NCI-H82 (cell line): ENCODE measurements at regions not wholly inside any gene's neighbourhood (a gene's known extent, or its start where the extent isn't known, plus 50 kb on each side); places are given as distances from the start of the nearest gene placed in this dataset.

Experiments used
- DNase-seq: peaks from one replicate; lab custom pipeline; 2025; lab: John Stamatoyannopoulos, UW

DNA sequence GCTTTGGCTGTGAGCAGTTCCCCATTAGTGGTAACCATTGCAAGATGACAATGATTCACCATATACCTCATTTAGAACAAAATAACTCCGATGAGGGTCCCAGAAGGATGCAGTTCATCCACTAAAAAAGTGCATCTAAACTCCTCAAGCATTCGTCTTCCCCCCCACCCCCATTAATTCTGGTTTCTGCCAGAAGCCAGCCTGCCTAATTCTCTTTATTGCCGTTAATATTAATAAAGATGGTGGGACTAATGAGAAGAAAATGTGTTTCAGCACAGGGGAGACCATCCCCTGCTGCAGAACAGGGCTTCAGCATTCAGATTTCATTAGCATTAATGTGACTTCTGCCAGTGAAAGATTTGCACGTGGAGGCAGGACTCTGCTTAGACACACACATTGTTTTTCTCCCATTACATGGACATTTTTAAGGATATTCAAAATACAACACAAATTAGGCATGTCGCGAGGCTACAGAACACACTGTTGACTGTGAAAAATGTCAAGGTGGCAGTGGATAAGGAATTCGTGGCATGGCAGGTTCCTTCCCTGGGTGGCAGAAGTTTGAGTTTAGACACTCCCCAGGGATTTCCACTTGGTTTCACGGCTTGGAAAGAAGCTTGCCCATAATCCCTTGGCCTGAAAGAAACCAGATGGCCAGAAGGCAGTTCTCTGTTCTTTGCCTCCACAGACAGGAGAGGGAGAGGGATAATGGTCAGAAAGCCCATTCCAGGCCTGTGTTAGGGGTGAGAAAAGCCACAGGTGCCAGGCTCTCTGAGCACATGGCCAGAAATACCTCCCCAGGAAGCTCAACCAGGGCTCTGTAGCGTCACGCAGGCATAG, 236.5 kb downstream of the FOXO1 start:
- peak; percentile 96 for DNase-seq

DNA sequence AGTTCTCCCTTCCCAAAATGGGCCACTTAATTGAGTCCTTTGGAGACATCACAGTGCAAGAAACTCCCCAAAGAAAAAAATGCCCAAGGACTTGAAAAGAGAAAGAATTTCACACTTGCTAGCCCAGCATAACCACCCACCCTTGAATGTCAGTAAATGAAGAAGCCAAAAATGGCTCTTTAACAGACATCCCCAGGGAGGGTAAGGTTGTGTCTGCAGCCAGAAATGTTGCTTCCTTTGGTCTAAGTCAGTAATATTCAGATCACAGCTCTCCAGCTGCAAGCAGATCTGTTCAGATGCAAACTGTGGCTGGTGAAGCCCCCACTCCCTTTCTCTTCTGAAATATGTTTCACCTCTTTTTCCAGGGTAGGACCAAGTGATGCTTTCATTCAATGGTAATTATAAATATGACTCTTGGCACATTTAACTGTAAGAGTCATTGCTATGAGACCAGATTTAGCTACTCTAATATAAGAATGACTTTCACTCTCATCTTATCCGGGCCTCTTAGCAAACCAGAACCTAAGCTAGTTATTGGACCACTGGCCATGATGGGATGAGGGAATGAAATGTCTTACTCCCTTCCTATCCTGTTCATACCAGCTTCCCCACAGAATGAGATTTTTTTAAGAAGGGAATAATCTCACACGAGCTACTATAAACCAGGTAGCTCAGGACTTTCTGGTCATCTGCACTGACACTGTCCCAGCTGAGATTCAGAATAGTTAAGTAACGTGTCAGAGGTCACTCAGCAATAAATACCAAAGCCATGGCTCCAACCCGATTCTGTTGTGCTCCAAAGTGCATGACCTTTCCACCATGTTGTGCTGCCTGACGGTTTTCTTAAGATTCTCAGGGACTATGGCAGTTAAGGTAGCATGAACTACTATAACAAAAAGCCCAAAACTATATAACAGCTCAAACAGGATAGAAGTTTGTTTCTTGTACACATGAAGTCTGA, 234.1 kb downstream of the FOXO1 start:
- no peak for DNase-seq

DNA sequence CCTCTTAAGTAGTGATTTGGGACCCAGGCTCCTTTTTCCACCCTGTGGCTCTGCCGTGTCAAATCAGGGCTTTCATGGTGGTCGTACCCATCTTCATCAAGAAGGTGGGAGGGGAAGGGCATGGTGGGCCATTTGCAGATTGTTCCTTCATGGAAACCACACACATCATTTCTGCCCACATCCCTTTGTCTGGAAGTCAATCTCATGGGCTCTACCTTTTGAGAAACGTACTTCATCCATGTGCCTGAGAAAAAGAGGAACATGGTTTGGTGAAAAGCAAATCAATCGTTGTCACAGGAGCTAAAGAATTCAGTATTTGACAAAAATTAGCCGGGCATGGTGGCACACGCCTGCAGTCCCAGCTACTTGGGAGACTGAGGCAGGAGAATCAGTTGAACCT, 233.4 kb downstream of the FOXO1 start:
- no peak for DNase-seq

- no peak for DNase-seq
These were observed 232.9 kb downstream of the FOXO1 start for GRCh38 chr13:40433577-40433976.

- DNase-seq = no peak
These were observed 231.7 kb downstream of the FOXO1 start for GRCh38 chr13:40434516-40435397.

DNA sequence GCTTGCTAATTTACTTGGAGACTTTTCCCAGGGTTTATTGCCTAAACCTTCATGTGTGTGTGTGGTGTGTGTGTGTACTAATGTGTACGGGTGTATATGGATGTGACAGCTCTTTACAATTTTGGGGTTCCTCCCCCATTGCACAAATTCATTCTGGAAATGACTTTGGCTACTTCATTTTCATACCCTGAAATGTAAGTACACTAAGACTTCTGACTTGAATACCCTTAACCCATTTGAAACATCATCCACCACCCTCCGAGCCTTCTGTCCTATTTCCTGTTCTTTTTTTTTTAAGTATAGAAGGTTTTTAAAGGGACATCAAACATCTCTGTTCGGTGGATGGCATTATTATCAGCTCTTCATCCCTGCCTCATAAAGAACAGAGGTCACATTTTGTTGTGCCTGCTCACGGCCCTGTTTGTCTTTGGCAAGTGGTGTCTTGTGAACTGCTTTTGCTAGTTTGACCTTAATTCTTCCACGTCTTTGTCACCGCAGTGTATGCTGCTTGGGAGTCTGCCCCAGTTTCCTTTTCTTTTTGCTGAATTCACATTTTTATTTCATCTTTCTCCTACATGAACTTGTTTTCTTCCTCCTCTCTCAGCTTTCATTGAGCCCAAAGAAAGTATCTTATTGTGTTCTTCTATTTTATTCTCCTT, 228.3 kb downstream of the FOXO1 start:
- DNase-seq = no peak

DNA sequence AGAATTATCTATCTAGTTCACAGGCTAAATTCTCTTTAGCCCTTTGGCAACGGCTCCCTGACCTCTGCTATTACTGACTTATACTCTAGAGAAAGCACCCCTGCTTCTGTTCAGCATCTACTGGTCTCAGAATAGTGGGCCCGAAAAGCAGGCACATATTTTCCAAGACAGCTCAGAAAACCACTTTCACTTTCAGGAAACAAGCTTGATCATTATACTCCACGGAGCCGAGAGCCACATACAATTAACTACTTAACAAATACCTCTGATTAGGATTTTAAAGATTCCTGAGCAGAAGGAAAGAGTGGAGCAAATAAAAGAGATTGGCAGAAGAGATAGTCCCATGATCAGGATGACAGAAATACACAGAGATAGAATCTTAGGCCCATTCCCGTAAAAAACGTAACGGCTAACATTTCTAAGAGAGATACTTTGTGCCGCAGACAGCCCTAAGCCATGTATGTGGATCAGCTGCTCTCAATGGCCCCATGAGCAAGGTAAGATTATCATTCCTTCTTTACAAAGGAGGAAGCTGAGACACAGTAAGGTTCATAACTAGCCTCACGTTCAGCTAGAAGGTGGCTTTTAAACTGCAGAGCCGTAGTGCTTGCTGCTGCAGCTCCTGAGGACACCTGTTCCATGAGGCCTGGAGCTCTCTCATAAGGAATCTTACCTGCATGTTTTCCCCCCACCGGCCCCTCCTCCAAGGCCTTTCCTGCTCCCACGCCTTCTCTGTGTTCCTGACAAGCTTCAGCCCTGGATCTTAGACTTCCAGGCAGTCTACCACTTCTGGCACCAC, 227.2 kb downstream of the FOXO1 start:
- no peak for DNase-seq

- DNase-seq = no peak
These were observed 226.5 kb downstream of the FOXO1 start for GRCh38 chr13:40439928-40440327.

DNA sequence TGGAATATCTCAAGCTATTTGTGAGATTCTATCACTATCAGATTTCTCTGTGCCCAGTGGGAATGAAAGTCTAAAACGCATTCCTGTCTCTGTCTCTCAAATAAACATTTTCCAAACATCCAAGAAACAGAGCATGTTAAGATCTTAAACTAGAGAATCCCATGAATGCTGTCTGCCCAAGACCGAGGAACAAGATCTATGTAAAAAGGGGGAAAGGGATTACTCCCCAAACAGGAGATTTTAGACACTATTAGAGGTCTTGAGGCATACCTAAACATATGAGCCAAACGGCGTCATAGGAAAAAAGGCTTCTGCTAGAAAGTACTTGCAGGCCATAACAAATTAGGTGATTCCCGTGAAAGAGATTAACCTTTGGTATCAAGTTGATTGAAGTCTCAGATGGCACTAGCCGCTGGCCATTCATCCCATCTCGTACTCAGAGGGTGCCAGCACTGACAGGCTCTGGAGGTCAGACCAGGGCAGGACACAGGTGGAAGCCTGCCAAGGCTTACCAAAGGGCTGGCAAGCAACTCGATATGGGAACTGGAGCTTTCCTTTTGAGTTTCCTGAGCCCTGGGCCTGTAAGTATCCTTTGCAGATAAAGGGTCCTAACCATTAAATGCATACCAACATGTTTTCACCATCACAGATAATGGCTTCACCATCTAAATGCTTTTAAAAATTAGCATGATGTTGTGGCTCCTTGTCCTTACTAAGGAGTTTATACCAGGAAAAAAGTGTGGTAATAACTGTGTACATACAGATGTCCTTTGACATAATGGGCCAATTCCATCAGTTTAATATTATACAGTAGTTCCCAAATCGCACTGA, 225.2 kb downstream of the FOXO1 start:
- DNase-seq = peak; percentile 24

DNA sequence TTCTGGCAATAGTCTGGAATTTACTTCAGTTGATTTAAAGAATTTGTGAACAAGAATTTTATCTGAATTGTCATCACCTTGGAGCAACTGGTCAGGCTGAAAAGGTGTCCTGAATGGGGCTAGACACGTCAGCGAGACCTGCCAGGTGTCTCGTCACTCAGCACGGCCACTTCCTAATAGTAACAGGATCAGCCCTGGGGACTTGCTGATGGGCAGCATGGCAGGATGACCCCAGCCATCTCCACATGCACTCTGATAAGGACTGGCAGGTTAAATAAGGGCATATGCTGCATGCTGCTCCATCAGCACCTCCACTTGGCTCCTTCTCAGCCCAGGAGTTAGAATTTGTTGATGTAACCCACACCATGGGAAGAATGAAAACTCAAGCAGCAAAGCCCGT, 224.2 kb downstream of the FOXO1 start:
- DNase-seq = no peak

DNA sequence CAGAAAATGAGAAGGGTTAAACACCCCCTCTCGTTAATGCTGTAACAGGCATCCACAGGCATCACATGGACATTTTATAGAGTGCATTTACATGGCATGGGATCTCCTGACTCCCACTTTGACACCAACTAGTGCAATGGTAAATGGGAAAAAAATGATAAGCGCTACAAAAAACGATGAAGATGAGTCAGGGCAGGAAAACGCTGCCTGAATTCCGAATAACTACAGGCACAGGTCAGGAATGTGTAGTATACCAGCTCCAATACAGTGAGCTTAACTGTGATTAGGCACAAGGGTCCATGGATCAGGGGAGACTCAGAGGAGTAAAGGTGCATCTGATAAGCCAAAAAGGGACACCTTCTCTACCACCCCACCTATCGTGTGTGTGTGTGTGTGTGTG, 223.6 kb downstream of the FOXO1 start:
- no peak for DNase-seq

- no peak for DNase-seq
These were observed 222.2 kb downstream of the FOXO1 start for GRCh38 chr13:40444241-40444640.

DNA sequence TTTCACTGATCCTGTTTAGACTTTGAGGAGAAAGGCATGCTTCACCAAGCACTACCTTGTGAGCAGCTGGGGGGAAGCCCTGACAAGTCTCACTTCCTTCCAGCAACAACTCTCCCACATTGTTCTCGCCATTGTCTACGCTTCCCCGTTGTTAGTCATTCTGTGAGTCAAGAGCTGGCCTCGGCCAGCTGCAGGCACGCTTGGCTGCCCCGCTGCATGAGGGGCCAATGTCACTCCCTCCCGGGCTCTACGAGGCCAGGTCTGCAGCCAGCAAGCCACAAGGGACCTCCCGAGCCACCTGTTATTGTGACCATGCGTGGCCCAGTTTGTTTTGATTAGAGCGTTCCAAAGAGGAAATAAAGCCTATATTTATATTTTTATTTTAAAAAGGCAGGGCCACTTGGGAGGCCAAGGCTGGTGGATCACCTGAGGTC, 220.9 kb downstream of the FOXO1 start:
- peak; percentile 48 for DNase-seq

GRCh38 chr13:40446365-40446764, 220.1 kb downstream of the FOXO1 start:
- no peak for DNase-seq

GRCh38 chr13:40447857-40448256, 218.6 kb downstream of the FOXO1 start:
- no peak for DNase-seq

- DNase-seq = no peak
These were observed 214.3 kb downstream of the FOXO1 start for GRCh38 chr13:40452038-40452666.

DNA sequence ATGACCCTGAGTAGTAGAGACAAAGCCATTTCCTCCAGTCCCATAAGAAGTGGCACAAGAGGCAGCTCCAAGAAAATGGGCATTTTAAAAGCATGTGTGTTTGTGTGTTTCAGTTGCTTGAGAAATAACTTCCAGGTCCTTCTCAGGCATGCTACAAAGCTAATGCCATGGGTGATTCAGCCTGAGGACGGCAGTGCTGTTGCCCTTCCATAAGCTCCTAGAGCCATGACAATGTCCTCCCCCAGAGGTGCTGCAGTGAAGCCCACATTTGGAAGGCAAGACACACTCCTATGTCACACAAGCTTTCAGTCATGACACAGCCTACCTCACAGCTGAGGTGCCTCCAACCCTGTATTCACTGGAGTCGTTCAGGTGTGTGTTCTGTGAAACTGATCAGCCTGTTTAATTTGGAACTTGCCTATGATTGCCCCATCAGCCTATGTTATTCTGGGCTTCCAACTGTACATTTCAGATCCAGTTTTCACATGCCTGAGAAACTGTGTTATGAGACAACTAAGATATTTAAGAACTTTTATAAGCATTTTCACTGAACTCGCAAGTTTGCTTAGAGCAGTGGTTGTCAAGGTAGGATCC, 213.6 kb downstream of the FOXO1 start:
- no peak for DNase-seq

GRCh38 chr13:40453351-40454021, 213.0 kb downstream of the FOXO1 start:
- DNase-seq = no peak
